Right lobe of liver (tissue), 6 donors: ENCODE measurements at regions not wholly inside any gene's neighbourhood (a gene's known extent, or its start where the extent isn't known, plus 50 kb on each side); places are given as distances from the start of the nearest gene placed in this dataset.

Source experiments
- ATAC-seq, 4 donors: fragments of 200-7000 bp; cut with Tn5 transposase; one replicate each; pipeline ENCODE4 v1.9.1; 2020; ENCODE audit warnings: mild to moderate bottlenecking in 4 of 4, moderate library complexity in 4 of 4
- DNase-seq, 3 donors: peaks; one replicate each; pipeline ENCODE4 v3.0.0-alpha.2; 2020
- H3K27ac ChIP-seq, 3 donors: fragments of 200-600 bp; one replicate each; pipeline ENCODE4 v1.8.0; 2022
- H3K27me3 ChIP-seq, 2 donors: fragments of 200-600 bp; one replicate each; pipeline ENCODE4 v1.8.0; 2022
- H3K36me3 ChIP-seq, 4 donors: fragments of 200-600 bp; sonication (generic) in 1 of 4; one replicate each; pipeline versions ENCODE4 v1.5.1 to v1.8.0; 2017 to 2022; ENCODE audit warnings: control low read depth in 1 of 4
- H3K4me1 ChIP-seq, 4 donors: fragments of 200-600 bp; sonication (generic) in 1 of 4; one replicate each; pipeline versions ENCODE4 v1.5.1 to v1.8.0; 2017 to 2022; ENCODE audit warnings: control low read depth in 1 of 4
- H3K4me3 ChIP-seq, 3 donors: fragments of 200-600 bp; one replicate each; pipeline ENCODE4 v1.8.0; 2022
- H3K9me3 ChIP-seq, 4 donors: fragments of 200-600 bp; sonication (generic) in 1 of 4; one replicate each; pipeline versions ENCODE4 v1.5.1 to v1.8.0; 2017 to 2022; ENCODE audit warnings: control low read depth in 1 of 4
- CTCF ChIP-seq, 4 donors: fragments of 200-600 bp in 3 of 4; fragments of 450-650 bp in 1 of 4; IDR thresholded peaks; one replicate each; pipeline versions ENCODE4 v1.5.1 to v1.8.0; 2016 to 2022; ENCODE audit warnings: antibody characterized with exemption in 4 of 4, mild to moderate bottlenecking in 2 of 4
- POLR2A ChIP-seq: fragments of 450-650 bp; IDR thresholded peaks from one replicate; pipeline ENCODE4 v1.6.1; 2017; ENCODE audit warnings: antibody characterized with exemption, mild to moderate bottlenecking
- WGBS: methylation state at CpG from one replicate; pipeline ENCODE4 v1.1.6; 2018; ENCODE audit warnings: low coverage, low lambda C conversion rate; ENCODE audit not compliant: insufficient coverage; ENCODE audit errors: missing lambda C conversion rate; 5-methylcytosine and 5-hydroxymethylcytosine counted together
- intact Hi-C, 2 donors: fragments of 100-400 bp; cut with DNase I; formaldehyde crosslinking; loops; one replicate each; pipeline versions ENCODE4 v1.11.2 to v1.14.1; 2022
- donor health status: DM: no; HTN: yes; CAD: no.
- donor health status: DM: no; HTN: no; CAD: no.
- donor health status: DM: no; HTN: no; CAD: no.
- donor health status: DM: no; HTN: yes; CAD: no.
- donor health status: DM: no; HTN: yes; CAD: no.

GRCh38 chr14:28102001-28102400 lies 664.6 kb upstream of the FOXG1 start:
- Histone ChIP-seq H3K36me3 (no peaks in the 10 kb centered on the region), H3K4me3 (no peak overlapping the region), H3K9me3 (no peaks in the 10 kb centered on the region), H3K27me3 (no peaks in the 10 kb centered on the region), H3K4me1 (no peaks in the 10 kb centered on the region), H3K27ac (no peak overlapping the region)
- no peak for ATAC-seq
- no peak for DNase-seq
- TF ChIP-seq CTCF (IDR thresholded peaks at IDR 0.05) (no peak), POLR2A (no peak)
- intact Hi-C loops = no loop called here

GRCh38 chr14:28102814-28103213 lies 663.8 kb upstream of the FOXG1 start:
- no peaks in the 10 kb centered on the region for H3K36me3 ChIP-seq
- 42% methylated on average over 3 of the region's 3 CpGs for WGBS
- H3K4me1 ChIP-seq = no peaks in the 10 kb centered on the region
- H3K27ac ChIP-seq = no peak overlapping the region
- TF ChIP-seq CTCF (IDR thresholded peaks at IDR 0.05) (no peak), POLR2A (no peak)
- no peak overlapping the region for H3K4me3 ChIP-seq
- ATAC-seq (no peak), DNase-seq (no peak)
- intact Hi-C loops = no loop called here
- no peaks in the 10 kb centered on the region for H3K27me3 ChIP-seq
- no peaks in the 10 kb centered on the region for H3K9me3 ChIP-seq

GRCh38 chr14:28113311-28113710 lies 653.3 kb upstream of the FOXG1 start:
- no peak overlapping the region for H3K4me3 ChIP-seq
- intact Hi-C loops = no loop called here
- no peaks in the 10 kb centered on the region for H3K27me3 ChIP-seq
- ATAC-seq (no peak), DNase-seq (no peak)
- no peak overlapping the region for H3K27ac ChIP-seq
- 42% methylated on average over 2 of the region's 2 CpGs for WGBS
- no peaks in the 10 kb centered on the region for H3K9me3 ChIP-seq
- H3K36me3 ChIP-seq = no peaks in the 10 kb centered on the region
- H3K4me1 ChIP-seq = no peaks in the 10 kb centered on the region
- no peak for TF ChIP-seq POLR2A
- no peak for TF ChIP-seq CTCF (IDR thresholded peaks at IDR 0.05)

- H3K27me3 ChIP-seq = no peaks in the 10 kb centered on the region
- ATAC-seq (no peak), DNase-seq (no peak)
- no peak for TF ChIP-seq POLR2A
- no peak for TF ChIP-seq CTCF (IDR thresholded peaks at IDR 0.05)
- no peaks in the 10 kb centered on the region for H3K4me1 ChIP-seq
- no peak overlapping the region for H3K4me3 ChIP-seq
- intact Hi-C loops = no loop called here
- no peak overlapping the region for H3K27ac ChIP-seq
- no peaks in the 10 kb centered on the region for H3K9me3 ChIP-seq
- no peaks in the 10 kb centered on the region for H3K36me3 ChIP-seq
Measured at GRCh38 chr14:28116716-28117115, 649.9 kb upstream of the FOXG1 start.

- ATAC-seq = no peak
- Histone ChIP-seq H3K27ac (no peak overlapping the region), H3K4me3 (no peak overlapping the region), H3K27me3 (no peaks in the 10 kb centered on the region), H3K9me3 (no peaks in the 10 kb centered on the region), H3K36me3 (no peaks in the 10 kb centered on the region), H3K4me1 (no peaks in the 10 kb centered on the region)
- TF ChIP-seq POLR2A (no peak), CTCF (IDR thresholded peaks at IDR 0.05) (no peak)
- DNase-seq = no peak
- intact Hi-C loops = no loop called here
- WGBS = 35% methylated on average over 2 of the region's 2 CpGs
Measured at GRCh38 chr14:28119849-28120248, 646.7 kb upstream of the FOXG1 start.
